Mucosa of gallbladder (tissue), 1 donor: ENCODE measurements at regions not wholly inside any gene's neighbourhood (a gene's known extent, or its start where the extent isn't known, plus 50 kb on each side); places are given as distances from the start of the nearest gene placed in this dataset.

Experiments
- DNase-seq: peaks from one replicate; pipeline ENCODE4 v3.0.0-alpha.2; 2020; ENCODE audit warnings: low spot score
- donor health status: DM: no; HTN: no; CAD: no.

DNA sequence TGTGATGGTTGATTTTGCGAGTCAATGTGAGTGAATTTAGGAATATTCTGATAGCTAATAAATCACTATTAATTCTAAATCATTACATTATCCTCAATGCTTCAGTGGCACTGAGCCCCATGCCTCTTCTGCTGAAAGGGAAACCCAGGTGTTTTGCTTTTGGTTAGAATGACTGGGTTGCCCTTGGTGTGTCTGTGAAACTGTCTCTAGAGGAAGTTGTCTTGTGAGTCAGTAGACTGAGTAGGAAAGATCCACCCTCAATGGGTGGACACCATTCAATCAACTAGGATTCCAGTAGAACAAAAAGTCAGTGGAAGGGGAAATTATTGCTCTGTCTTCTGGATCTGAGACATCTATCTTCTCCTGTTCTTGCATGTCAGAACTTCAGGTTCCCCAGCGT lies 472.4 kb downstream of the ANKRD7 start:
- no peak for DNase-seq

DNA sequence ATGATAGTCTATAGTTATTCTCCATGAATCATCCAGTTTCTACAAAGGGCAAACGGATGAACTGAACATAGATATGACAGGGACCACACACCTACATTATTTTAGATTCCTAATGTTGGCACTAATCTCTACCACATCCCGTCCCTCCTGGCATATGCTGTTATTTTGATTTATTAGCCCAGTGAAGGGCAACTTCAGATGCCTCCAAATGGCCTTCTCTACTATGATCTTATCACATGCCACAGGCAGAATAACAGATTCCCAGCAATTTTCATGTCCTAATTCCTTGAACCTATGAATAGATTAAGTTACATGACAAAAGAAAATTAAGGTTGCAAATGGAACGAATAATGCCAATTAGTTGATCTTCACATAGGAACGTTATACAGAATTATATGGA lies 474.7 kb downstream of the ANKRD7 start:
- no peak for DNase-seq

DNA sequence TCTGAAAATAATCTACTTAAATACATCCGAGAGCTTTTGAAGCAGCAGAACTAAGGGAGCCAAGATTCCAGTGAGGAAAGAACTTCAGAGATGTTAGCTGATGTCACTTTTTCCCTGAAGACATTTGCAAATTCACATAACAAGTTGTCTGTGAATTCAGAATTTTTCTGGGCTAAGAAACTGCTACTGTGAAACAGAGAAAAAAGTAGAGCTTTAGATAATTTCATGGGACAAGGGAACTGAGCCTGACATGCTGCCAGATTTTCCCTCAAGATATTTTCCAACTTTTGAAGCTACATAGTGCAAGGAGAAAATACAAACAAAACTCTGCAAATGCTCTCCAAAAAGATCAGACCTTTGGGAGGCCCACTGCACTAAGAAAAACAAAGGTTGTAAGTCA lies 484.2 kb downstream of the ANKRD7 start:
- DNase-seq = no peak

DNA sequence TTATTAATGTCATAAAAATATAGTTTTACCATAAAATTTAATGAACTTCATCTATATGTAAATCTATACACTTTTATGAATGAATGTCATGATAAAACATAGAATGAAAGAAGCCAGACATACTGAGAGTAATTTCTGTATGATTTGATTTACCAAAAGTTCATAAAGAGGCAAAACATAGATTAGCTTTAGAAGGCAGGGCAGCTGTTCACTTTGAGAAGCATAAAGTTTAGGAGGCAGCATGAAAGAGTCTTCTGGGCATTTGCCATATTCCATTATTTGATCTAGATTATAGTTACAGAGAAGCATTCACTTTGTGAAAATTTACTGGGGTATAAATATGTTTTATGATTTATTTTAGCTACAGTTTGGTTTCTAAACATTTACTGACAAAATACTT lies 487.2 kb downstream of the ANKRD7 start:
- no peak for DNase-seq

DNA sequence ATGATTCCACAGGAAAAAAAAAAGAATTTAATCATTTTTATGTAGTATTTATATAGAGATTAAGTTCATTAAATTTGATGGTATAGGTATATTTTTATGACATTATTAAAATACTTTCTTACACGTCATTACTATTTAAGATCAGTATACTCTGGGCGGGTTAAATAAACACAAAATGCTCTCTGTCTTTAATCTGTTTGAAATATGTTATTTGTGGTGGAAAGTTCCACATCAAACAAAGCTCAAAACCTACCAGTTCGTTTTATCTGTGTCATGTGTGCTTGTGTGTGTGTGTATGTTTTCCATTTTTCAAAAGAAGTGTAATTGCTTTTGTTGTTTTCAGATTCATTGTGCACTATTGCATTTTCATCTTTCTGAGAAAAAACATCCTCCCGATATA lies 488.5 kb downstream of the ANKRD7 start:
- DNase-seq = no peak

DNA sequence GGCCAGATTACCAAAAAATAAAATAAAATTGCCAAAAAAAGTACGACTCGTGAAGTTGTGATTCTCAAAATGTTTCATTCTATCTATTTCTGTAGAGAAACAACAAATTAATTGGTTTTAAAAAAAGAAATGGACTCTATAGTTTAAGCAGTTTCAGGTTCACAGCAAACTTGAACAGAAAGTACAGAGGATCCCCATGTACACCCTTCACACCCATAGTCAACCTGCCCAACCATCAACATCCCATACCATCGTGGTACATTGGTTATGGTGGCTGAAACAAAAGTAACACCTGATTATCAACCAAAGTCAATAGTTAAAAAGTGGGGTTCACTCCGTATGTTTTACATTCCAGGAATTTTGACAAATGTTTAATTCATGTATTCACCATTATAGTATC lies 496.1 kb downstream of the ANKRD7 start:
- no peak for DNase-seq

DNA sequence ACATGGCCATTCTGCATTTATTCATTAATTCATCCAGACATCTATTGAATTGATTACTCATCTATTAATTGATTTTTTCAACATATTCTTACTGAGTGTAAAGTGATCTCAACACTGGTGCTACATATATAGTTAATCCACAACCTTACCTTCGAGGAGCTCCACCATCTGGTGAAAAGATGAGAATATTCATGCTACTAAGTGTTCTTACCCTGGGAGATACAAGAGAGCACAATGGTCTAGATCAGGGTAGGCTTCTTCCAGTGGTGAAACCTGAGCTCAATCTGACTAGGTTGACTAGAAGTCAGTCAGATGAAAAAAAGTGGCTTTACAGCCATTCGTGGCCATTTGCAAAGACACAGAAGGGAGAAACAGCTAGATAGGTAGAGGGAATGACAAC lies 507.4 kb downstream of the ANKRD7 start:
- DNase-seq = no peak

DNA sequence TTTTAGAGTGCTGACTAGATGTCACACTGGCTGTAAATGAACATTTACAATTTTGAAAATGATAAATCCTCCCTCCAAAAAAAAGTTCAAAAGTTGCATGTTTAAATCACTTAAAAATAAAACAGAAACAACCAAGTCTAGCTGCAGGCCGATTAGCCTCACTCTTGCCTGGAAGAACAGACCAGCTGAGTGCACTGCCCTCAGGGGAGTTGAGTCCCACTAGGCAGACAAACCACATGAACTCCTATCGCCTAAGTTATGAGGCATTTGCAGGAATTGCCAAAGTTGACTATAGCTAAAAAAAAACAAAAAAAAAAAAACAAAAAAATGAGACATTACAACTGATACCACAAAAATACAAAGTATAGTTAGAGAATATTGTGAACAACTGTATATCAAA lies 510.0 kb downstream of the ANKRD7 start:
- DNase-seq = no peak

DNA sequence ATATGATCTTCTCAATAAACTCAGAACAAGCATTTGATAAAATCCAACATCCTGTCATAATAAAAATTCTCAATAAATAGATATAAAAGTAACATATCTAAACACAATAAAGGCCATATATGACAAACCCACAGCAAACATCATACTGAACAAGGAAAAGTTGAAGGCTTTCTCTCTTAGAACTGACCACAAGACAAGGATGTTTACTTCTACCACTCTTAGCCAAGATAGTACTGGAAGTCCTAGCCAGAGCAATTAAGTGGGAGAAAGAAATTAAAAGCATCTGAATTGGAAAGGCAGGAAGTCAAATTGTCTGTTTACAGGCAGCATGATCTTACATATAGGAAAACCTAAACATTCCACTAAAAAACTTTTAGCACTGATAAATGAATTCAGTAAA lies 510.9 kb downstream of the ANKRD7 start:
- DNase-seq = no peak

- DNase-seq = no peak
These were observed 513.4 kb downstream of the ANKRD7 start for GRCh38 chr7:118737935-118738334.

DNA sequence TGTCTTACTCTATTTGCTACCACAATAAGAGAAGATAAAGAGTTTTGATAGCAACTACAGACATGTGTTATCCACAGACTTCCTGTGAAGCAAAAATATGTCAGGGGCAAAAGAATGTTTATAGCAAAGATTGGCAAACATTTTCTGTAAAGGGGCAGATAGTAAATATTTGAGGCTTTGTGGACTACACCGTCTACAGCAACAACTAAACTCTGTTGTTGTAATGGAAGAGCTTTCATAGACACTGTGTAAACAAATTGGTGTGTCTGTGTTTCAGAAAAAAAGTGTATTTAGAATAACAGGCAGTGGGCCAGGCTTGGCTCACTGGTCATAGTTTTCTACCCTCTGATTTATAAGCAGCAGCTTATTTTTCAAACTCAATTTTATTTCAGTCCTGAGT lies 521.4 kb downstream of the ANKRD7 start:
- DNase-seq = no peak

- DNase-seq = no peak
These were observed 523.0 kb downstream of the ANKRD7 start for GRCh38 chr7:118747473-118747872.

DNA sequence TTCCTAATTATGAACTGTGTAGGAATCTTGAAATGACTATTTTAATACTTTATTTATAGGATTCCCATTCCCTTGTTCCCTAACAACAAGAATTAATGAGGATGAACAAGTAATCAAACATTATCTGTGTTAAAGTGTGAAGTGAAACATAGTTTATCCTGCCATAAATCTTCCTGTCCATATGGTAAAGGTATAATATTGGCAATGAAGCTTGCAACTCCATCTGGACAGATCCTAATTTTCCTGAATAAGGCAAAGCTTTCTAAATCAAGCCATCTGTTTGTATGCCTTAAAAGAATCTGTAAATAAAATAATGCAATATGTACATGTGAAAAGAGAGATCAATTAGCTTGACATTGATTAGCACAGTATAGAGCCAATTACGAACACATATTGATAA lies 529.0 kb downstream of the ANKRD7 start:
- no peak for DNase-seq

GRCh38 chr7:118754608-118755007 lies 530.1 kb downstream of the ANKRD7 start:
- no peak for DNase-seq

GRCh38 chr7:118755067-118755625 lies 530.6 kb downstream of the ANKRD7 start:
- DNase-seq = no peak

DNA sequence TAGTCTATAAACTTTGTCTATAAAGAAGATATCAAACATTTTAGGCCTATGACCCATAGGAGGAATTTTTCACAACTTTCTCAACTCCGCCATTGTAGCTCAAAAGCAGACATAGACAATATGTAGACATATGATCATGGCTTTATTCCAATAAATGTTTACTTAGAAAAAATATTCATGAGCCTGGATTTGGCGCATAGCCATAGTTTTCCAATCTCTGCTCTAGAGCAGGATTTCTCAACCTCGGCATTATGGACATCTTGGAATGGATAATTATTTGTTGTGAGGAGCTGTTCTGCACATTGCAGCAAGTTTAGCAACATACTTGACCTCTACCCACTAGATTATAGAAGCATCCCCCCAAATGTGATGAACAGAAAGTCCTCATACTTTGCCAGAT lies 532.6 kb downstream of the ANKRD7 start:
- no peak for DNase-seq

DNA sequence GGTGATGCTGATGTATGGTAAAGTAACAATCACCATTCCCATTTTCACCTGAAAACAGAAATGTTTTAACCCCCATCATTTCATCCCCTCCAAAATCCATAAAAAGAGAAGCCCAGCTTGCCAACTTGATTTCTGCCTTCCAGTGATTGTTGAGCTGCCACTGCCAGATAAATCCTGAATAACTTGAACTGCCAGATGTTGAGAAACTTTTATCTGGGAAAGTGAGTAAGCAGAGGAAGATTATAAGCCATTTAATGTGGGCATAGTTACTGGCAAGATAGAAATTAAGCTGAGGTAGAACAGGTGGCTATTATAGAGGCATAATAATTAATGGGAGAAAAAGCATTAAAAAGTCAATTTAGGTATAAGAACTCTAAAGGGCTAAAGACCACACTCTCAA lies 534.1 kb downstream of the ANKRD7 start:
- no peak for DNase-seq

GRCh38 chr7:118759921-118760320 lies 535.4 kb downstream of the ANKRD7 start:
- no peak for DNase-seq

DNA sequence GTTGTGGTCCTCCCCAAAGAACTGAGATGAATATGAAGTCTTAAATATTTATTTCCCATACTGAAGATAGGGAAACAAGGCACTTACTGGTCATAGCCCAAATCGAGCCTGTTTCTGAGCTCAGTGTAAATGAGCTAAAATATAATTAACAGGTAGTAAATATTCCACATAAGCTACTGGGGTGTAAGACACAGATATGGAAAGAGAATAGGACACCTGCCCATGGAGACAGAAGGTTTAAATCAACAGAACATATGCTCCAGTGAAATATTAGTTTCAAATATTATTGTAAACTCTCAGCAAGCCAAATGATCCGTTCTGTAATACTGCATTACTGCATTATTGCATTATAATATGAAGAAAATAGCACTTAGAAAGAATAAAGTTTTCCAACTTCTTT lies 537.9 kb downstream of the ANKRD7 start:
- no peak for DNase-seq

DNA sequence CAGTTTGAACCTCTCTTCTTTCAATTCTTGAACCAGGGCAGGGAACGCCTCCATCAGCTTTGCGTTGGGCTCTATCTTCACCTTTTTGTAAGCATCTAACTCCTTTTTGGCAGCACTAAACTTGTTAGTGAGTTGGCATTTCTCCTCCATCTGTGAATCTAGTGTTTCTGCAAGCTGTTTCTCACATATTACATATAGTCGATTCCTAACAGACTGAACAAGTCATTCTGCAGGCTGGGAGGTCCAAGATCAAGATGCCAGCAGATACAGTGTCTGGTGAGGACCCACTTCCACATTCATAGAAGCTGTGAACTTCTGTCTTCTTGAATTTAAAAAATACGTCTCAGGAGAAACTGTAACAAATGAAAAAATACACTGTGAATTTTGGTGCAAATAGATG lies 539.7 kb downstream of the ANKRD7 start:
- no peak for DNase-seq

GRCh38 chr7:118771672-118772071 lies 547.2 kb downstream of the ANKRD7 start:
- no peak for DNase-seq

DNA sequence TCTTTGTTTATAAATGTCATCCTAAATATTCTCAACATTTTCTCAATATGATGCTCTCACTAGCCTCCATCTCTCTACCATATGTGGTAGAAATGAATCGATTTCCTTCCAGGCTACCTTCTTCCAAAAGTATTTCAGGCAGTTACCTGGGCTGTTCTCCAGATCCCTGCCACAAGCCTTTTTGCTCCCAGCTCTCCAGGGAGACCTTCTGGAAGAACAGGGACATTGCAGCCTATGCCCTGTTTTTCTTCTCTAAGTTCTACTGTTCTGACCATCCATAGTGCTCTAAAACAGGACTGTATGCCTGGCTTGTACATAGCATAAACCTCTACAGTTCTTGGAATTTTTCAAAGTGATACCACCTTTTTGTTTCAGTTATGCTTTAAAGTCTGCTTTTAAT lies 552.8 kb downstream of the ANKRD7 start:
- no peak for DNase-seq

DNA sequence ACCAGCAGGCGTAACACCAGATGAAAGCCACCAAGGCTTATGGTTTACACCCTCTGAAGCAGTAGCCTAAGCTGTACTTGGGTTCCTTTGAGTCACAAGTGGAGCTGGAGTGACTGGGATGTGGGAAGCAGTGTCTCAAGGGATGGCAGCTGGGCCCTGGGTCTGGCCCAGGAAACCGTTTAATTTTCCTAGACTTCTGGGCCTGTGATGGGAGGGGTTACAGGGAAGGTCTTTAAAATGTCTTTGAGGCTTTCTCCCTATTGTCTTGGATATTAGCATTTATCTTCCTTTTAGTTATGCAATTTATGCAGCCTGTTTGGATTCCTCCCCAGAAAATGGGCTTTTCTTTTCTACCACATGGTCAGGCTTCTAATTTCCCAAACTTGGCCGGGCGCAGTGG lies 568.2 kb downstream of the ANKRD7 start:
- no peak for DNase-seq

DNA sequence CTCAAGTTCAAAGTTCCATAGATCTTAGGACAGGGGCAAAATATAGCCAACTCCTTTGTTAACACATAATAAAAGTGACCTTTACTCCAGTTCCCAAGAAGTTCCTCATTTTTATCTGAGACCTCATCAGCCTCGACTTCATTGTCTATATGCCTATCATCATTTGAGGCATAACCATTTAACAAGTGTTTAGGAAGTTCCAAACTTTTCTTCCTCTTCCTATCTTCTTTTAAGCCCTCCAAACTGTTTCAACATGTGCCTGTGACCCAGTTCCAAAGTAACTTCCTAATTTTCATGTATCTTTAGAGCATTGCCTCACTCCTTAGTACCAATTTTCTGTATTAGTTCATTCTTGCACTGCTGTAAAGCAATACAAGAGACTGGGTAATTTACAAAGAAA lies 569.1 kb downstream of the ANKRD7 start:
- no peak for DNase-seq

DNA sequence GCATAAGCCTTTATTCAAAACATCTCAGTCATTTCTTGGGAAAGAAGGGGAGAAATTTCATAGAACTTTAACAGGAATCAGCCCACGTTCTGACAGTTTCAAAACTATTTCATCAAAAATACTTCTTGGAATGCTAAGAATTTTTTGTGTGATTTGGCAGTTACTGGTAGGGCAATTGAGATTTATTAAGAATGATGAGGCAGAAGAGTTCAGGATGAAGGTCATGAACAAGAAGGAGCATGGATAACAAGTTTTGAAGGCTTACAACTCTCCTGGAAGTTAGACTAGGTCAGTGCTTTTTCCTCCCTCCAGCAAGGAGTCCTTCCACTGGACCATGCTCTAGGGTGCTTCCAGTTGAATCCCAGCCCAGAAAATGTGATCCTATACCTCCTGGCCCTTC lies 569.9 kb downstream of the ANKRD7 start:
- no peak for DNase-seq
